NT2/D1 (cell line): ENCODE measurements at regions not wholly inside any gene's neighbourhood (a gene's known extent, or its start where the extent isn't known, plus 50 kb on each side); places are given as distances from the start of the nearest gene placed in this dataset.
"Not testable (repeated sequence)": the region's sequence is repeated elsewhere in the genome, so short reads cannot be mapped to it uniquely, and the experiment has no call there.

Experiments
- DNase-seq: peaks from one replicate; pipeline ENCODE4 v3.0.0-alpha.2; 2011; ENCODE audit warnings: low read depth, low spot score
- H3K27me3 ChIP-seq: 2 replicates; pipeline ENCODE4 v1.6.0; 2011; ENCODE audit warnings: mild to moderate bottlenecking; ENCODE audit not compliant: insufficient read length, insufficient read depth
- H3K36me3 ChIP-seq: 2 replicates; pipeline ENCODE4 v1.6.1; 2011; ENCODE audit warnings: mild to moderate bottlenecking, low read length, mixed read lengths; ENCODE audit not compliant: insufficient read depth, insufficient read length
- H3K4me1 ChIP-seq: 2 replicates; pipeline ENCODE4 v1.5.1; 2011; ENCODE audit not compliant: insufficient read depth, insufficient read length
- H3K4me3 ChIP-seq: 2 replicates; pipeline ENCODE4 v1.5.1; 2011; ENCODE audit warnings: low read depth; ENCODE audit not compliant: insufficient read length
- H3K9ac ChIP-seq: 2 replicates; pipeline ENCODE4 v1.6.0; 2011; ENCODE audit warnings: low read depth; ENCODE audit not compliant: insufficient read length
- H3K9me3 ChIP-seq: 2 replicates; pipeline ENCODE4 v1.5.1; 2011; ENCODE audit warnings: mild to moderate bottlenecking, low read length; ENCODE audit not compliant: insufficient read depth
- SUZ12 ChIP-seq: IDR thresholded peaks from 2 replicates; pipeline ENCODE4 v1.6.1; 2011; ENCODE audit not compliant: insufficient read length, insufficient read depth; ENCODE audit errors: extremely low read depth
- YY1 ChIP-seq: IDR thresholded peaks from 2 replicates; pipeline ENCODE4 v1.6.1; 2011; ENCODE audit not compliant: insufficient read length, insufficient read depth
- ZNF274 ChIP-seq: IDR thresholded peaks from 2 replicates; pipeline ENCODE4 v1.6.1; 2011; ENCODE audit warnings: mild to moderate bottlenecking, low read depth, low read length

DNA sequence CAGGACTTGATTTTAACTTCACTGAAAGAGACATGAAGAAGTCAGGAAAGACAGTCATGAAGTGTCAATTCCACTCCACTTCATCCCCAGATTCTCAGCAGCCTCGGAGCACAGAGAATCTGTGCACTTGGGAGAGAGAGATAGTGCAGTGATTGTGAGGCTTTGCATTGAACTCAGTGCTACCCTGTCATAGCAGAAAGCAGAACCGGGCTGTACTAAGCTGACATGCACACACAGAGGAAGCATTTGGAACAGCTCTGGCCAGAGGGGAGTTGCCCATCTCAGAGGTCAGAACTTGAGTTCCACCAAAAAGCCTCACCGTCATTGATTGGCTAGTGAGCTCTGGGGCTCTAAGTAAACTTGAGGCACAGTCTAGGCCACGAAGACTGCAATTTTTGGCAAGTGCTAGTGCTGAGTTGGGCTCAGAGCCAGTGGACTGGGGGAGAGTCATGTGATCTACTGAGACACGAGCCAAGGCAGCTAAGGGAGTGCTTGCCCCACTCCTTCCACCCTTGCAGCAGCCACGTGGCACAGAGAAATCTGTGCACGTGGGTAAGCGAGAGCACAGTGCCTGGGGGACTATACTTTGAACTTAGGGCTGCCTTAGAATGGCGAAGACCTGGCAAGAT lies 810.2 kb upstream of the ADAMTS5 start:
- no peaks in the 10 kb centered on the region for H3K27me3 ChIP-seq
- H3K4me1 ChIP-seq, result no peaks in the 10 kb centered on the region
- TF ChIP-seq ZNF274 (no peak), SUZ12 (no peak), YY1 (no peak)
- no peak for DNase-seq
- no peaks in the 10 kb centered on the region for H3K9me3 ChIP-seq
- H3K36me3 ChIP-seq, result no peaks in the 10 kb centered on the region
- no peak overlapping the region for H3K4me3 ChIP-seq
- H3K9ac ChIP-seq, result no peak overlapping the region

- DNase-seq, result no peak
- no peaks in the 10 kb centered on the region for H3K27me3 ChIP-seq
- H3K36me3 ChIP-seq, result no peaks in the 10 kb centered on the region
- H3K9me3 ChIP-seq, result no peaks in the 10 kb centered on the region
- H3K4me1 ChIP-seq, result no peaks in the 10 kb centered on the region
- H3K4me3 ChIP-seq, result no peak overlapping the region
- no peak overlapping the region for H3K9ac ChIP-seq
- TF ChIP-seq SUZ12, result no peak
- TF ChIP-seq ZNF274, result no peak
Measured at GRCh38 chr21:27772816-27773215, 805.9 kb upstream of the ADAMTS5 start.

GRCh38 chr21:27771938-27772483 lies 805.1 kb upstream of the ADAMTS5 start:
- Histone ChIP-seq H3K4me3 (no peak overlapping the region), H3K4me1 (no peaks in the 10 kb centered on the region), H3K27me3 (no peaks in the 10 kb centered on the region), H3K36me3 (no peaks in the 10 kb centered on the region), H3K9me3 (no peaks in the 10 kb centered on the region), H3K9ac (no peak overlapping the region)
- DNase-seq, result no peak
- TF ChIP-seq YY1, result no peak
- no peak for TF ChIP-seq ZNF274
- TF ChIP-seq SUZ12, result no peak

GRCh38 chr21:27769763-27770162 lies 802.9 kb upstream of the ADAMTS5 start:
- H3K4me1 ChIP-seq, result no peaks in the 10 kb centered on the region
- H3K4me3 ChIP-seq, result no peak overlapping the region
- no peaks in the 10 kb centered on the region for H3K36me3 ChIP-seq
- DNase-seq, result no peak
- no peak overlapping the region for H3K9ac ChIP-seq
- H3K9me3 ChIP-seq, result no peaks in the 10 kb centered on the region
- no peaks in the 10 kb centered on the region for H3K27me3 ChIP-seq
- TF ChIP-seq YY1 (no peak), SUZ12 (no peak), ZNF274 (no peak)

DNA sequence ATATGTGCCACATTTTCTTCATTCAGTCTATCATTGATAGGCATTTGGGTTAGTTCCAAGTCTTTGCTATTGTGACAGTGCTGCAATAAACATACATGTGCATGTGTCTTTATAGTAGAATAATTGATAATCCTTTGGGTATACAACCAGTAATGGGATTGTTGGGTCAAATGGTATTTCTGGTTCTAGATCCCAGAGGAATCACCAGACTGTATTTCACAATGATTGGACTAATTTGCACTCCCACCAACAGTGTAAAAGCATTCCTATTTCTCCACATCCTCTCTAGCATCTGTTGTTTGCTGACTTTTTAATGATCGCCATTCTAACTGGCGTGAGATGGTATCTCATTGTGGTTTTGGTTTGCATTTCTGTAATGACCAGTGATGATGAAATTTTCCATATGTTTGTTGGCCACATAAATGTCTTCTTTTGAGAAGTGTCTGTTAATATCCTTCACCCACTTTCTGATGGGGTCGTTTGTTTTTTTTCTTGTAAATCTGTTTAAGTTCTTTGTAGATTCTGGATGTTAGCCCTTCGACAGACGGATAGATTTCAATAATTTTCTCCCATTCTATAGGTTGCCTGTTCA lies 801.3 kb upstream of the ADAMTS5 start:
- H3K9me3 ChIP-seq, H3K4me3 ChIP-seq, DNase-seq, H3K36me3 ChIP-seq, H3K9ac ChIP-seq, H3K27me3 ChIP-seq, H3K4me1 ChIP-seq: not testable (repeated sequence)

GRCh38 chr21:27764056-27764455 lies 797.2 kb upstream of the ADAMTS5 start:
- no peaks in the 10 kb centered on the region for H3K36me3 ChIP-seq
- no peak for TF ChIP-seq SUZ12
- TF ChIP-seq YY1, result no peak
- H3K9me3 ChIP-seq, result no peaks in the 10 kb centered on the region; the same call in 1 of the 2 replicates
- no peak for DNase-seq
- no peak overlapping the region for H3K9ac ChIP-seq
- no peaks in the 10 kb centered on the region for H3K4me1 ChIP-seq
- H3K4me3 ChIP-seq, result no peak overlapping the region
- H3K27me3 ChIP-seq, result no peaks in the 10 kb centered on the region

GRCh38 chr21:27761623-27762022 lies 794.7 kb upstream of the ADAMTS5 start:
- Histone ChIP-seq H3K4me1 (no peaks in the 10 kb centered on the region), H3K9me3 (no peaks in the 10 kb centered on the region; the same call in none of the 2 replicates), H3K9ac (no peak overlapping the region), H3K4me3 (no peak overlapping the region), H3K36me3 (no peaks in the 10 kb centered on the region), H3K27me3 (no peaks in the 10 kb centered on the region)
- TF ChIP-seq YY1 (no peak), SUZ12 (no peak)
- DNase-seq, result no peak
